NCI-H510A (cell line): ENCODE measurements at regions not wholly inside any gene's neighbourhood (a gene's known extent, or its start where the extent isn't known, plus 50 kb on each side); places are given as distances from the start of the nearest gene placed in this dataset.
"Not testable (repeated sequence)": the region's sequence is repeated elsewhere in the genome, so short reads cannot be mapped to it uniquely, and the experiment has no call there.

ENCODE experiments used
- DNase-seq: peaks from one replicate; lab custom pipeline; 2025; lab: John Stamatoyannopoulos, UW

DNA sequence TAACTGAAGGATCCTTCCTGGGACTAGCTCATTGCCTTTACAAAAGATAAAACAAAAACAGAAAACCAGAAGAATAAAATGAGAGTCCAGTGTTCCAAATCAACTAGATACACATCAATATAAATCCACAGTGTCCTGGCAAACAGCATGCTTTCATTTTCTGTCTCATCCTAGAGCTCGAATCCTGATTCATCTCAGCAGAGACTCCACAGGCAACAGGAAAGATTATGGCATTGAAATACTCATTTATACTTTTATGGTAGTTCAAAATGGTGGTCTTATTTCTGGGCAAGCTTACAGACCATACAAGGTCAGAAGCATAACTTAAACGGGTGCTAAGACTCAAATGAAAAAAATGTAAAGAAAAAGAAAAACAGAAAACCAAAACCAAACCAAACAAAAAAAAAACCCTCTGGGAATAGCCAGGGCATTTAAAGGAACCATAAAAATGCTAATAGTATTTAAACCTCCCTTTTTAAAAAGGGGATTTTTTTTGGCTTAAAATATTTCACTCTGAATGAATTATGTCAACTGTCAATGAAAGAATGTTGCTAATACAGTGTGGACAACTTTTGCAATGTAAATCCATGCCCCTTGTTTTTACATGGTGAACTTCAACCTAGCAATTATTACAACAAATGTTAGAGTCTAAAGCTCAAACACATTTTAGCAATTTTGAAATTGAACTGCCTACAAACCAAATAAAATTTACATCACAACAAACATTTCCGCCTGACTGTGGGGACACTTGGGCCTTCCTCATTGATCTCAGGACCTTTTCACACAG is 57.9 kb downstream of the GPR101 start:
- DNase-seq = no peak

DNA sequence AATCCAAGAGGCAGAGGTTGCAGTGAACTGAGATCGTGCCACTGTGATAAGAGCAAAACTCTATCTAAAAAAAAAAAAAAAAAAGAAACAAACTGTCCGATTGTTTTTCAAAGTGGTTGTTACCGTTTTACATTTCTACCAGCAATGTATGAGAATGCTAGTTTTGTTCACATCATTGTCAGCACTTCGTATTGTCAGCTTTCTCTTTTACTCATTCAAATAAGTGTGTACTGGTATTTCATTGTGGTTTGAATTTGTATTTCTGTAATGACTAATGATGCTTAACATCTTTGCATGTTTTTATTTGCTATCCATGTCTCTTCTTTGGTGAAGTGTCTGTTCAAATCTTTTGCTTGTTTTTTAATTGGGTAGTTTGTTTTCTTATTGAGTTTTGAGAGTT is 65.8 kb downstream of the GPR101 start:
- DNase-seq = no peak

DNA sequence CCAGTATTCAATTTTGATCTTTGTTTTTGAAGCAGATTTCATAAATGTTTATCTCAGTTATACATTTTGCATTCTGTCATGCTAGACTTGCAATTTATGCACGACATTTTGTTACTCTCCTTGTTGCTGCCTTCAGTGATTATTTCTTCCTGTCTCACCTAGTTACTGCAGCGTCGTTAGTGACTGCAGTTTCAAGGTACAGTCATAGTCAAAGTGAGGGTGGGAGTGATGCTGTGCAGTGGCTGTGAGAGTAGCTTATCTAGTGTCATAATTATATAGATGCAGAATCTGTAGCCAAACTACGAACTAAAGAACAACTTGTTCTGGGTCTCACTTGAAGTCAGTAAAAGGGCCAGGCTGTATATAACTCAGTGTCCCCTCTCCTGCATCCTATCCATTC is 69.8 kb downstream of the GPR101 start:
- no peak for DNase-seq

DNA sequence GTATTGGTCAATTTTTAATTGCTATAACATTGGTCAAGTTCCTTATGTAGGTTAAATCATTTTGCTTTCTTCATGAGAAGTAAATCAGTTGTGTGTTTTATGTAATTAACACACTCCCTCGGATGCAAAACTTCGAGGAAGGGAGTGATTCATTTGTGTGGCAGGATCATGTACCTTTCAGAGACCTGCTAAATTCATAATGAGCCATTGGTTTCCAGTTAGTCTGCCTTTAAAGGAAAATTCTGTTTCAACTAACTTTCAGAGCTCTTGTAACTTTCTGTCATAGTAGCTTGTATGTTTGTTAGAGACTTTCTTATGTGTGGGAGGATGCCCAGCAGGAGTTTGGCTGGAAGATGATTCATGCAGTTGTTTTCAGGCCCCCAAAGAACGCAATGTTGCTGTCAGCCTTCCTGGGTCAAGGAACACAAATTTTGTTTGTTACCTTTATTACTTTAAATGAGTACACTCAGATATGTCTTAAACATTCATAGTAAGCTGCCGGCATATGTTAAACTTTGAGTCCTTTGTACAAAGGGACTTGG is 72.1 kb downstream of the GPR101 start:
- DNase-seq = no peak

DNA sequence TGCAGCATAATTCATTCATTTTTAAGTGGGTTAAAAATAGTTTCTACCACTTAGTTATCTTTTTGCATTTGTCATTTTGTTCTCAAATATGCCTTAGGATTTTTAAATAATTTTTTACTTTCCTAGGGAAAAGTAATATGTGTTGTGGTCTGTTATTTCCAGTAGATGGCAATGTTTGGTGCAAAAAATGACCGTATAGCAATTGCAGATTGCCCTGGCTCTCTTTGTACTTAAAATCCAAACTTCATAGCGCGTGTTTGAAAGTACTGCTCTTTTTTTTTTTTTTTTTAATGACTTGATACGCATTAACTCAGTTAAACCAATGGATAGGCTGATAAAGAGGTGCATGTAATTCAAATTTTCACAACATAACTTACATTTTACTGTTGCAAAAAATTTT is 74.4 kb upstream of the RBMX start:
- DNase-seq = no peak

DNA sequence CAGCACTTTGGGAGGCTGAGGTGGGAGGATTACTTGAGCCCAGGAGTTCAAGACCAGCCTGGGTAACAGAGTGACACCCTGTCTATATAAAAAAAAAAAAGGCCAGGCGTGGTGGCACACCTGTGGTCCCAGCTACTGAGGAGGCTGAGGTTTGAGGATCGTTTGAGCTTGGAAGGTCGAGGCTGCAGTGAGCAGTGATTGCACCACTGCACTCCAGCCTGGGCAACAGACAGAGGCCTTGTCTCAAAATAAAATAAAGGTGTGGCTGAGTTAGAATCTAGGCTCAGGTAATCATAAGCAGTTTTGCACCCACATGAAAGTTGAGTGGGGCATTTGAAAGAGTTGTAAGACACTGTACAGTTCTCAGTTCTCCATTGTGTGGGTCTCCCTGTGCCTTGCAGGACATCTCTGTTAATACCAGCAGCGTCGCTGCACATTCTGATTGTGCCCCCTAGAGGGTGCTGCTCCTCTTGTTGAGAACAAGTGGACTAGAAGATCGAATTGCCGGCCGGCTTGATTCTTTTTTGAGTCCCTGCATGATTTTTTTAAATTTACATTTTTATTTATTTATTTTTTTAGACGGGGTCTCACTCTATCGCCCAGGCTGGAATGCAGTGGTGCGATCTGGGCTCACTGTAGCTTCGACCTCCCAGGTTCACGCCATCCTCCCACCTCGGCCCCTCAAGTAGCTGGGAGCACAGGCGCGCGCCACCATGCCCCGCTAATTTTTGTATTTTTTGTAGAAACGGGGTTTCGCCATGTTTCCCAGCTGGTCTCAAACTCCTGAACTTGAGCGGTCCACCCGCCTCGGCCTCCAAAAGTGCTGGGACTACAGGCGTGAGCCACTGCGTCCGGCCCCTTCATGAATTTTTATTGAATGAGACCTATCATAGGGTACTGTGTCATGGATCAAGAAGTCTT is 73.6 kb upstream of the RBMX start:
- peak; percentile 11 for DNase-seq

DNA sequence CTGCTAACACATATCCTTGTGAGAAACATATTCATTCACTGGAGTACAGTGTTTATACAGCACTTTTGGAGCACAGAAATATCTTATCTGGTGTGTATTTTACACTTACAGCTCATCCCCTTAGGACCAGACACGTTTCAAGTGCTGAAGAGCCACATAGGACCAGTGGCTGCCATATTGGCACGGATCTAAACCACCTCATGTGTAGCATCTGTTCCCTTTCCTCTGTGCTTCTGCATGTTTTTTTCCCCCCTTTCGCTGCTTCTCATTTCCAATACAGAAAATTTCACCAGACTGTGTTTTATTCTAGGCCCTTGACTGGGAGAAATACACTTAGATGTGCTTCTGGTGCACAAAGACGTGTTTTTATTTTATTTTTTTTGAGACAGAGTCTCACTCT is 69.7 kb upstream of the RBMX start:
- no peak for DNase-seq

DNA sequence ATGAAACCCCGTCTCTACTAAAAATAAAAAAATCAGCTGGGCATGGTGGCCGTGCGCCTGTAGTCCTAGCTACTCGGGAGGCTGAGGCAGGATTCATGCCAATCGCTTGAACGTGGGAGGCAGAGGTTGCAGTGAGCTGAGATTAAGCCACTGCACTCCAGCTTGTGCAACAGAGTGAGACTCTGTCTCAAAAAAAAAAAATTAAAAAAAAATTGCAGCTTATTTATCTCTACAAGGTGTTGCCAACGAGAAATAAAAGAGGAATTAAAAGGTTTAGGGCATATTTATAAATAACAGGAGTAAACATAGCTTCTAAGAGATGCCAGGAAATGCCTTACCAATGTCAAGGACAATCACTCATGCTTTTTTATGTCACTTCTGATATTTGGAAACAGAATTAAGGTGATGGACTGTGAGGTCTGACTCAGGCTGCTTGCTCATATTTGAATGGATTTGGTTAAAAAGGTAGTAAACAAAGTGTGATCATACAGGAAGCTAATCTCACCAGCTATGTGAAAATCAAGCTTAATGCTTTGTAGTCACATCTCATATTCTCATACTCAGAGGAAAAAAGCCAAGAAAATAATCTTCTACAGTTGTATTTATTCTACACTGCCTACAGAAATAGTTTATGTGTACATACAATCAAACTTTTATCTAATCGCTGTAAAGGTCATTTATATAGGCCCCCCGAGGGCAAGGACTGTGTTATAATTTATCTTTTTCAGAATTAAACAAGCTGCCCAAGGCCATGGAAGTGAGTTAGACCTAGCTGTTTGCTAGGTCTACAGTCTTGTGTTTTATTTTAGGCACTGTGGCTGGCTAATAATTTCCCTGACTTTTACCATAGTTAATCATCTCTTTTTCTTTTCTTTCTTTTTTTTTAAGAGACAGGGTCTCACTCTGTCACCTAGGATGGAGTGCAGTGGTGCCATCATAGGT is 61.1 kb upstream of the RBMX start:
- no peak for DNase-seq

DNA sequence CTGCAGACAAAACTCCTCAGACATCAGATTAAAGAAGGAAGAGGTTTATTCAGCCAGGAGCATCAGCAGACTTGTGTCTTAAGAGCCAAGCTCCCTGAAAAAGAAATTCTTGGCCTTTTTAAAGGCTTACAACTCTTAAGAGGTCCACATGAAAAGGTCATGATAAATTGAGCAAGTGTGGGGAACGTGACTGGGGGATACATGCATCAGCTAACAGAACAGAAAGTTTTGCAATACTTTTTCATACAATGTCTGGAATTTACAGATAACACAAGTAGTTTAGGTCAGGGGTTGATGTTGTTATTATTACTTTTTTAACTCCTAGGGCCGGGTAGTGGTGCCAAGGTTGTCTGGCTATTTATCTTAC is 55.6 kb upstream of the RBMX start:
- DNase-seq = no peak

DNA sequence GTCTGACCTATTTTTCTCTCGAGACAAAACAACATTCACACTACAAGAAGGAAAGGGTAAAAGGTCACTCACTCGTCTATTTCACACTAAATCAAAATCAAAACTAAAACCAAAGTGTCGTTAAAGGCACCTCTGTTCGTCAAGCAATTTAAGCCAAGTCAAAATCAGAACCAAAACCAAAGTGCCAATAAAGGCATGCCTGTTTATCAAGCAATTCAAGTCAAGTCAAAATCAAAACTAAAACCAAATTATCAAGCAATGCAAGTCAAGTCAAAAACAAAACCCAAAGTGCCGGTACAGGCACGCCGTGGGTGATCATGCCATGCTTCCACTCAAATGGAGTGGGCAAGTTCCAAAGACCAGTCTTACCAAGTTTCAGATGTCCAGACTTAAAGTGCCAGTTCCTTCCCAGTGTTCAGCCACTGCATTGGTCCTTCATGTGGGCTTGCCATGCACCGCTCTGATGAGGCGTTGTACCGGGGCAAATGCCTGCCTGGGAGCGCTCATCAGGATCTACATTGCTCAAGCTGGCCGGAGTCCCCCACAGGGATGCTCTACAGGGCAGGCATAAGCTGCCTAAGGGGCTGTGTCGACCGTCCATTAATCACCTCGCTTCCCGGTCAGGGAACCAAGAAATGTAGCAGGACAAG is 55.1 kb upstream of the RBMX start:
- not testable (repeated sequence) for DNase-seq

DNA sequence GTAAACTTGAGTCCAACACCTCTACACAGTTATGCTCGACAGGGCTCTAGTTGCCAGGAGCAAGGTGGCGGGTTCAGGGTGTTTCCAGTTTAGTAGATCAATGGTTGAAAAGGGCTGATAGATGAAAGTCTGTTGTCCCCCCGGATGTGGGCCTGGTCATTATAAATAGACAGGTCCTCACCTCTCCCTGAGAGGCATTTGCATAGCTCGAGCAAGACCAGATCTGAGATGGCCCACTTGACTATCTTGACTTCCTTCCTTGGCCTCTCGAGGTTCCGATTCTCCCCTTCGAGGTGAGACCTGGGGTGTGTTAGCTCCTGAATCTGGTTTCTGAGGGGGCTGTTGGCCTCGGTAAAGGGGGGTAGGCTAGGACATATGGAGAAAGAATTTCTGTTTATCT is 54.1 kb upstream of the RBMX start:
- DNase-seq = not testable (repeated sequence)

DNA sequence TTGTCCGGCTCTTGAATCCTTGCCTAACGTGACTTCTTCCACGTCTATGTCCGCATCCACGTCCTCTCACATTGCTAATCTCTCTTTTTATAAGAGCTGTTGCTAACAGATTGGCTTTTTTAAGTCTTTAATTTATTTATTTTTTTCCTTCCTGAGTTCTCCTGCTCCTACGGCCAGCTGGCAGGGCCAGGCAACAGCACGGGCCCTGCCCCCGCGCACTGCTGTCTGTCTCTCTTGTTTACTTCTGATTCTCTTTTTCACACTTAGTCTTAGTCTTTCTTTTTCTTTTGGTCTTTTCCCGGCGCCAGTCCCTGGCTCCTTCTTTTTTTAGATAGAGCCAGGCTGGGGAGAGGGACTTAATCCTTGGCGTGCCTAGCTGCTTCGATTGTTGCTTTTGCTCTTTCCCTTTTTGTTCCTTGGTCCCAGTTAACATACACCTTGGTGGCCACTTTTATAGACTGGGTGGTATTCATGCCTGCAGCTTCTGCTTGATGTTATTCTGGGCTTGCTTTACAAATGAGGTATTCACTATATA is 53.2 kb upstream of the RBMX start:
- DNase-seq = no peak

DNA sequence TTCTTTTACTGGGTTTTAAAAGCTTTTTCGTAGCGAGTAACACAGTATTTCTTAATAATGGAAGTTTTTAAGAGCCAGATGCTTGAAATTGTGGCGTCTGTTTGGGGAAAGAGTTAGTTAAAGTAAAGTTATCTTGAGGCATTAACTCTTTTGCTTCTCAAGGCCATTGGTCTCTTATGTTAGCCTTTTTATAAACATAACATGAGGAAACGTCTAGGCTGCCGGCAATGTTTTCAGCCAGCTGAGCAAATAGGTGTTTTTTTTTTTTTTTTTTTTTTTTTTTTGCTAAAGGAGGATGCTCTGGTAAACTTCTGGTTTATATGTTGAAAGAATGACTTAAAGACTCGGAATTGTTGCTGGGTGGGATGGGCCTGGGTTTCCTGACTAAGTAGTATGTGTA is 51.1 kb upstream of the RBMX start:
- DNase-seq = no peak
